Neuron (in vitro differentiated cells): ENCODE measurements at regions not wholly inside any gene's neighbourhood (a gene's known extent, or its start where the extent isn't known, plus 50 kb on each side); places are given as distances from the start of the nearest gene placed in this dataset.
"Not testable (repeated sequence)": the region's sequence is repeated elsewhere in the genome, so short reads cannot be mapped to it uniquely, and the experiment has no call there.

Source experiments
- H2AFZ ChIP-seq: one replicate; pipeline ENCODE4 v1.6.1; 2013; ENCODE audit warnings: low read depth, mild to moderate bottlenecking, inconsistent platforms, low read length, moderate library complexity
- H3K27me3 ChIP-seq: one replicate; pipeline ENCODE4 v1.6.1; 2013; ENCODE audit warnings: low read length; ENCODE audit not compliant: insufficient read depth
- H3K36me3 ChIP-seq: one replicate; pipeline ENCODE4 v1.6.1; 2013; ENCODE audit warnings: low read length; ENCODE audit not compliant: insufficient read depth
- H3K4me1 ChIP-seq: one replicate; pipeline ENCODE4 v1.6.1; 2013; ENCODE audit warnings: low read length; ENCODE audit not compliant: insufficient read depth
- H3K4me3 ChIP-seq: 2 replicates; pipeline ENCODE4 v1.5.1; 2013; ENCODE audit warnings: mild to moderate bottlenecking, low read length, moderate library complexity
- H3K9me3 ChIP-seq: one replicate; pipeline ENCODE4 v1.6.1; 2013; ENCODE audit warnings: low read length

DNA sequence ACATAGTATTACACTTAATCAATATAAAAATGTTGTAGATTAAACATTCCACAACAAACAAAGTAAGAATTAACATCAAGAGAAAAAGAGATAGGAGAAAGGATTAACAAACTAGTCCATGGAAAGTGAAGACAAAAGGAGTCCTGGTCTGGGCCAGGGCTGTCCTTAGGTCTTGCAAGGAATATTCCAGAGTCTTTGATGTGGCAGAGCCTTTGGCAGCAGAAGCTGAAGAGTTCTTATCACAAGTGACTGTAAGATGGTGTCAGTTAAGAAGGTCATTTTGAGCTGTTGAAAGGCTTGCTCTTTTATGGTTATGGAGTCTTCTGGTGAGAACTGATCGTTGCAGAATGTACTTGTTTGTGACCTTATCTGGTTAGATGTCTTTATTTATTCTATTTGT, 127.7 kb upstream of the LRRTM4 start:
- Histone ChIP-seq H3K9me3 (no peaks in the 10 kb centered on the region), H2AFZ (no peak overlapping the region), H3K36me3 (no peaks in the 10 kb centered on the region), H3K4me3 (no peak overlapping the region), H3K4me1 (no peaks in the 10 kb centered on the region), H3K27me3 (no peaks in the 10 kb centered on the region)

GRCh38 chr2:77652499-77652898, 130.3 kb upstream of the LRRTM4 start:
- Histone ChIP-seq H2AFZ (no peak overlapping the region), H3K9me3 (no peaks in the 10 kb centered on the region), H3K4me1 (no peaks in the 10 kb centered on the region), H3K36me3 (no peaks in the 10 kb centered on the region), H3K27me3 (no peaks in the 10 kb centered on the region), H3K4me3 (no peak overlapping the region)

GRCh38 chr2:77664491-77664890, 142.3 kb upstream of the LRRTM4 start:
- no peaks in the 10 kb centered on the region for H3K9me3 ChIP-seq
- no peak overlapping the region for H2AFZ ChIP-seq
- H3K27me3 ChIP-seq: no peaks in the 10 kb centered on the region
- no peaks in the 10 kb centered on the region for H3K36me3 ChIP-seq
- H3K4me1 ChIP-seq: no peaks in the 10 kb centered on the region
- no peak overlapping the region for H3K4me3 ChIP-seq

DNA sequence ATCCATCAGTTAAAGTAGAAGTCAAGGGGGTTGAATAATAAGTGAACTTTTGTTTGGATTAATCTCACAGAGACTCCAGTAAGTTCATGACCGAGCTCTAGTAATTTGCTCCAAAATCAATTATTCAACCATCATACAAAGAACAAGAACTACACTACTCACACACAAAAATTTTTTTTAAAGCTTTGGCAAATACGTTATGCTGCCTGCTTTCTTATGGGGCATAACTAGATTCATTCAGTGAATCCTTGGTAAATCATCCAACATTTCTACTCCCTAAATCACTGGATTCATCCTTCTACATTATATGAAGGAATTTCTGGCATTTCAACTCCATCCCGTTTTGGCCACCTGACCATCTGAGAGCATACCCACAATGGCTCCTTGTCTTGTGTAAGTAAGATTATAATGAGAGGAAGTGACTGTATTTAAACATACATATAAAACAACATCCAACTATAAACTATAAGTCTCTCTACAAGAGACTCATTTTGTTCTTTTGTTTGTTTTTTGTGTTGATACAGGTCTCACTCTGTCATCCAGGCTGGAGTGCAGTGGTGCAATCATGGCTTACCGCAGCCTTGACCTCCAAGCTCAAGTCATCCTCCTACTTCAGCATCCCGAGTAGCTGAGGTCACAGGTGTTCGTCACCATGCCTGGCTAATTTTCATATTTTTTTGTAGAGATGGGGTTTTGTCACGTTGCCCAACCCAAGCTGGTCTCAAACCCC, 144.2 kb upstream of the LRRTM4 start:
- H3K4me3 ChIP-seq: no peak overlapping the region
- H2AFZ ChIP-seq: no peak overlapping the region
- H3K4me1 ChIP-seq: no peaks in the 10 kb centered on the region
- no peaks in the 10 kb centered on the region for H3K36me3 ChIP-seq
- H3K9me3 ChIP-seq: no peaks in the 10 kb centered on the region
- H3K27me3 ChIP-seq: no peaks in the 10 kb centered on the region

GRCh38 chr2:77684543-77685319, 162.6 kb upstream of the LRRTM4 start:
- not testable (repeated sequence) for H3K36me3 ChIP-seq, H3K27me3 ChIP-seq, H3K9me3 ChIP-seq, H2AFZ ChIP-seq, H3K4me1 ChIP-seq, H3K4me3 ChIP-seq

GRCh38 chr2:77712601-77713000, 190.4 kb upstream of the LRRTM4 start:
- Histone ChIP-seq H3K27me3 (no peaks in the 10 kb centered on the region), H3K4me3 (no peak overlapping the region)

GRCh38 chr2:77713412-77713811, 191.2 kb upstream of the LRRTM4 start:
- H3K27me3 ChIP-seq: no peaks in the 10 kb centered on the region
- H3K4me1 ChIP-seq: no peaks in the 10 kb centered on the region
- H3K36me3 ChIP-seq: no peaks in the 10 kb centered on the region
- no peak overlapping the region for H3K4me3 ChIP-seq
- H2AFZ ChIP-seq: no peak overlapping the region
- H3K9me3 ChIP-seq: no peaks in the 10 kb centered on the region

More at GRCh38 chr2:77712601-77713000, 190.4 kb upstream of the LRRTM4 start:
- Histone ChIP-seq H2AFZ (no peak overlapping the region), H3K9me3 (no peaks in the 10 kb centered on the region), H3K4me1 (no peaks in the 10 kb centered on the region), H3K36me3 (no peaks in the 10 kb centered on the region)

DNA sequence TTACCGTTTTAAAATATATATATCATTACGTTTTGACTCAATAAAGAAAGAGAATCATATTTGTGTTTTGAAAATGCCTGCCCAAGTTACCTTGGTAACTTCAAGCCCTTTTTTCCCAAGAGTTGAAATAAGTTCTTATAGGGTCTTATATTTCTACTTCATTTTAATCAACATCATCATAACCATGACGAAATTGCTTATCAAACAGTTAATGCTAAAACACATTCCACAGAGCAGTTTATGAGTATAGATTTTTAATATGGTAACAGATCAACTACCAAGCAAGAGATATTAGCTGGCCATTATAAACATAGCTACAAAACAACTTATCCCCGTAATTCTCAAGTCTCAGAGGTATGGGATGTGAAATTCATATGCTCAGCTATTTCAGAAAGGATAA, 197.9 kb upstream of the LRRTM4 start:
- Histone ChIP-seq H3K36me3 (no peaks in the 10 kb centered on the region), H3K9me3 (no peaks in the 10 kb centered on the region), H3K27me3 (no peaks in the 10 kb centered on the region), H3K4me3 (no peak overlapping the region), H2AFZ (no peak overlapping the region), H3K4me1 (no peaks in the 10 kb centered on the region)

GRCh38 chr2:77721593-77721992, 199.4 kb upstream of the LRRTM4 start:
- Histone ChIP-seq H3K4me1 (no peaks in the 10 kb centered on the region), H3K36me3 (no peaks in the 10 kb centered on the region), H2AFZ (no peak overlapping the region), H3K9me3 (no peaks in the 10 kb centered on the region), H3K27me3 (no peaks in the 10 kb centered on the region), H3K4me3 (no peak overlapping the region)

DNA sequence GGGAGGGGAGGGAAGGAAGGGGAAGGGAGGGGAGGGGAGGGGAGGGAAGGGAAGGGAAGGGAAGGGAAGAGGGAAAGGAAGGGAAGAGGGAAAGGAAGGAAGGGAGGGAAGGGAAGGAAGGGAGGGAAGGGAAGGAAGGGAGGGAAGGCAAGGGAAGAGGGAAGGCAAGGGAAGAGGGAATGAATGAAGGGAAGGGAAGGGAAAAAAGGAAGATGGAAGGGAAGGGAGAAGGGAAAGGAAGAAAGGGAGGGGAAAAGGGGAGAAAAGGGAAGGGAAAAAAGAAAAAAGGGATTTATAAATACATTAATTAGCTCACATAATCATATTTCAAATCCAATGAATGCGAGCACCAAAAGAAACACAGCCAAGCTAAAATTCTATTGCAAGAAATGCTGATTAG, 202.9 kb upstream of the LRRTM4 start:
- H3K27me3 ChIP-seq: no peaks in the 10 kb centered on the region
- no peaks in the 10 kb centered on the region for H3K9me3 ChIP-seq
- H3K4me3 ChIP-seq: no peak overlapping the region
- H2AFZ ChIP-seq: no peak overlapping the region
- no peaks in the 10 kb centered on the region for H3K36me3 ChIP-seq
- H3K4me1 ChIP-seq: no peaks in the 10 kb centered on the region

DNA sequence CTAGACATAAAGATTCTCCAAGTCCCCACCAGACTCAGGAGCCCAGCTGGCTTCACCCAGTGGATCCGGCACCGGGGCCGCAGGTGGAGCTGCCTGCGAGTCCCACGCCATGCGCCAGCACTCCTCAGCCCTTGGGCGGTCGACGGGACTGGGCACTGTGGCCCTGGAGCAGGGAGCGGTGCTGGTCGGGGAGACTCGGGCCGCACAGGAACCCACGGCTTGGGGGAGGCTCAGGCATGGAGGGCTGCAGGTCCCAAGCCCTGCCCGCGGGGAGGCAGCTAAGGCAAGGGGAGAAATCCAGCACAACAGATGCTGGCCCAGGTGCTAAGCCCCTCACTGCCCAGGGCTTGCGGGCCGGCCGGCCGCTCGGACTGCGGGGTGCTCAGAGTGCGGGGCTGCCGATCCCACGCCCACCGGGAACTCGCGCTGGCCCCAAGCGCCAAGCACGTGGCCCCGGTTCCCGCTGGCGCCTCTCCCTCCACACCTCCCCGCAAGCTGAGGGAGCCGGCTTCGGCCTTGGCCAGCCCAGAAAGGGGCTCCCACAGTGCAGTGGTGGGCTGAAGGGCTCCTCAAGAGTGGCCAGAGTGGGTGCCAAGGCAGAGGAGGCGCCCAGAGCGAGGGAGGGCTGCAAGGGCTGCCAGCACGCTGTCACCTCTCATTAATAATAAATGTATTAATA, 212.6 kb upstream of the LRRTM4 start:
- H2AFZ ChIP-seq, H3K9me3 ChIP-seq, H3K4me1 ChIP-seq, H3K27me3 ChIP-seq, H3K36me3 ChIP-seq, H3K4me3 ChIP-seq: not testable (repeated sequence)

DNA sequence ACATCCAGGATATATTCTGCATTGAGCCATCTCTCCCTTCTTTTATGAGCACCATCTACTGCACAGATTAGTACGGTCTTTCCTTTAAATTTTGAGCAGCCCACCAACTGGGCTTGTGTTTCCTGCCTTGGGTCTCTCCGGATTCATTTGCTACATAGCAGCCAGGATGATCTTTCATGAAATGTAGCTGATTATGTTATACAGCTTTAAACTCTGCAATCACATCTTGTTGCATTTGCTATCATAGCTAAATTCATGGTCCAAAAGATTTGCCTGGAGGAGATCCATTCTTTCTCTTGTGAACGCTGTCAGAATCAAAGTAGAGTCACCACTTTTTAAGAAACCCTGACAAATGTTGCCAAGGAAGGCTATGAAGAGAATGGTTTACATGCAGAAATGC, 215.1 kb upstream of the LRRTM4 start:
- Histone ChIP-seq H3K27me3 (no peaks in the 10 kb centered on the region), H3K4me3 (no peak overlapping the region), H2AFZ (no peak overlapping the region), H3K4me1 (no peaks in the 10 kb centered on the region), H3K36me3 (no peaks in the 10 kb centered on the region), H3K9me3 (no peaks in the 10 kb centered on the region)

DNA sequence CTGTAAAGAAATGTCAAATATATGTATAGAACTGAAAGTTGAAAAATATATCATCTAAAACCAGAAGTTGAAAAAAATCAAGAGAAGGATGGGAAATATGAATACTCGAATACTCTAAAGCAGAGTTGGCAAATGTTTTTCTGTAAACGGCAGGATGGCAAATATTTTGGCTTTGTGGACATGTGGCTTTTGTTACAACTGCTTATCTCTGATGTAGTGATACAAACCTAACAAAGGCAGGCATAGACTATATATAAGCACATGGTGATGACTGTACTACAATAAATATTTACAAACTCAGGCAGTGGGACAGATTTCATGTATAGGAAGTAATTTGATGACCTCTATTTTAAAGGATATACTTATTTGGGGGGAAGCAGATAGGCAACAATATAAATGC, 224.6 kb upstream of the LRRTM4 start:
- Histone ChIP-seq H3K4me1 (no peaks in the 10 kb centered on the region), H3K27me3 (no peaks in the 10 kb centered on the region), H3K9me3 (no peaks in the 10 kb centered on the region), H3K36me3 (no peaks in the 10 kb centered on the region), H2AFZ (no peak overlapping the region), H3K4me3 (no peak overlapping the region)
